WTC11 (cell line): ENCODE measurements at regions not wholly inside any gene's neighbourhood (a gene's known extent, or its start where the extent isn't known, plus 50 kb on each side); places are given as distances from the start of the nearest gene placed in this dataset.

Experiments used
- FOXP1 ChIP-seq: sonication (generic); formaldehyde crosslinking; IDR thresholded peaks from 2 replicates; pipeline ENCODE4 v1.8.0; 2022; ENCODE audit warnings: missing genetic modification reagents, mild to moderate bottlenecking, moderate library complexity, borderline replicate concordance
- IRF2 ChIP-seq: sonication (generic); formaldehyde crosslinking; IDR thresholded peaks from 2 replicates; pipeline ENCODE4 v1.8.0; 2022; ENCODE audit warnings: low read depth, missing genetic modification reagents, borderline replicate concordance
- TCF7 ChIP-seq: sonication (generic); formaldehyde crosslinking; IDR thresholded peaks from 2 replicates; pipeline ENCODE4 v1.8.0; 2022; ENCODE audit warnings: mild to moderate bottlenecking, low read depth, missing genetic modification reagents, moderate library complexity
- TF ChIP-seq, protein P1 (sequence below): sonication (generic); formaldehyde crosslinking; IDR thresholded peaks from 2 replicates; pipeline ENCODE4 v1.8.1; 2023; ENCODE audit warnings: mild to moderate bottlenecking, missing genetic modification reagents
- TF ChIP-seq, protein P2 (sequence below): fragments of 200-600 bp; IDR thresholded peaks from 2 replicates; pipeline ENCODE4 v1.8.0; 2022; ENCODE audit warnings: antibody characterized with exemption
- TF ChIP-seq, protein P3 (sequence below): sonication (generic); formaldehyde crosslinking; IDR thresholded peaks from 2 replicates; pipeline ENCODE4 v1.8.1; 2023; ENCODE audit warnings: mild to moderate bottlenecking, missing genetic modification reagents, moderate library complexity

DNA sequence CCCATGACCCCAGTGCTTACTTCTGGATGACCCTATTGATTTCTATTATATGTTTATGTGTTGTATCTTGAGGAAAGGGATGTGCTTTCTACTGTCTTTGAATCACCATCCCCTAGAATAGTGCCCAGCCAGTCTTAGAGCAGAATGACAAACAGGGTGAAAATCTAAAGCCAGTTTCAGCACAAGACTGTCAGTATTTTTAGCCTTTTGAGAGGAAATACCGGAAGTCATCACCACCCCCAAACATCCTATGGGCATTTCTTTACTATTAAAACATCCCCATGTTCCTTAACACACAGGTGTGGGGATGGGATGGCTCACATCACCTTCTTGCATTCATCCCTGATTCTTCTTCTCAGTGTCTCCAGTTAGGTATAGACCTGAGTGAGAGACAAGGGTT, 52.1 kb upstream of the UBE2L5 start:
- TF ChIP-seq, protein P1, sequence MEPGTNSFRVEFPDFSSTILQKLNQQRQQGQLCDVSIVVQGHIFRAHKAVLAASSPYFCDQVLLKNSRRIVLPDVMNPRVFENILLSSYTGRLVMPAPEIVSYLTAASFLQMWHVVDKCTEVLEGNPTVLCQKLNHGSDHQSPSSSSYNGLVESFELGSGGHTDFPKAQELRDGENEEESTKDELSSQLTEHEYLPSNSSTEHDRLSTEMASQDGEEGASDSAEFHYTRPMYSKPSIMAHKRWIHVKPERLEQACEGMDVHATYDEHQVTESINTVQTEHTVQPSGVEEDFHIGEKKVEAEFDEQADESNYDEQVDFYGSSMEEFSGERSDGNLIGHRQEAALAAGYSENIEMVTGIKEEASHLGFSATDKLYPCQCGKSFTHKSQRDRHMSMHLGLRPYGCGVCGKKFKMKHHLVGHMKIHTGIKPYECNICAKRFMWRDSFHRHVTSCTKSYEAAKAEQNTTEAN: no peak
- TF ChIP-seq TCF7 (CRISPR knock-in tag) (no peak), FOXP1 (CRISPR knock-in tag) (no peak), IRF2 (CRISPR knock-in tag) (no peak)
- TF ChIP-seq, protein P2, sequence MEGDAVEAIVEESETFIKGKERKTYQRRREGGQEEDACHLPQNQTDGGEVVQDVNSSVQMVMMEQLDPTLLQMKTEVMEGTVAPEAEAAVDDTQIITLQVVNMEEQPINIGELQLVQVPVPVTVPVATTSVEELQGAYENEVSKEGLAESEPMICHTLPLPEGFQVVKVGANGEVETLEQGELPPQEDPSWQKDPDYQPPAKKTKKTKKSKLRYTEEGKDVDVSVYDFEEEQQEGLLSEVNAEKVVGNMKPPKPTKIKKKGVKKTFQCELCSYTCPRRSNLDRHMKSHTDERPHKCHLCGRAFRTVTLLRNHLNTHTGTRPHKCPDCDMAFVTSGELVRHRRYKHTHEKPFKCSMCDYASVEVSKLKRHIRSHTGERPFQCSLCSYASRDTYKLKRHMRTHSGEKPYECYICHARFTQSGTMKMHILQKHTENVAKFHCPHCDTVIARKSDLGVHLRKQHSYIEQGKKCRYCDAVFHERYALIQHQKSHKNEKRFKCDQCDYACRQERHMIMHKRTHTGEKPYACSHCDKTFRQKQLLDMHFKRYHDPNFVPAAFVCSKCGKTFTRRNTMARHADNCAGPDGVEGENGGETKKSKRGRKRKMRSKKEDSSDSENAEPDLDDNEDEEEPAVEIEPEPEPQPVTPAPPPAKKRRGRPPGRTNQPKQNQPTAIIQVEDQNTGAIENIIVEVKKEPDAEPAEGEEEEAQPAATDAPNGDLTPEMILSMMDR: no peak
- TF ChIP-seq, protein P3, sequence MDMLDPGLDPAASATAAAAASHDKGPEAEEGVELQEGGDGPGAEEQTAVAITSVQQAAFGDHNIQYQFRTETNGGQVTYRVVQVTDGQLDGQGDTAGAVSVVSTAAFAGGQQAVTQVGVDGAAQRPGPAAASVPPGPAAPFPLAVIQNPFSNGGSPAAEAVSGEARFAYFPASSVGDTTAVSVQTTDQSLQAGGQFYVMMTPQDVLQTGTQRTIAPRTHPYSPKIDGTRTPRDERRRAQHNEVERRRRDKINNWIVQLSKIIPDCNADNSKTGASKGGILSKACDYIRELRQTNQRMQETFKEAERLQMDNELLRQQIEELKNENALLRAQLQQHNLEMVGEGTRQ (CRISPR knock-in tag): no peak
